ENCODE measurements at regions not wholly inside any gene's neighbourhood (a gene's known extent, or its start where the extent isn't known, plus 50 kb on each side); places are given as distances from the start of the nearest gene placed in this dataset.

- DNase-seq = no peak
These were observed 99.5 kb downstream of the KDM5D start for GRCh38 chrY:19644889-19645638.

- DNase-seq = no peak
These were observed 106.7 kb downstream of the KDM5D start for GRCh38 chrY:19637651-19638347.

GRCh38 chrY:19628926-19629325 is 115.6 kb downstream of the KDM5D start:
- DNase-seq = no peak

- DNase-seq = no peak
These were observed 122.1 kb downstream of the KDM5D start for GRCh38 chrY:19622392-19622791.

- DNase-seq = no peak
These were observed 122.8 kb downstream of the KDM5D start for GRCh38 chrY:19621756-19622155.

- DNase-seq = no peak
These were observed 143.4 kb downstream of the KDM5D start for GRCh38 chrY:19601113-19601512.

GRCh38 chrY:19600711-19601110 is 143.8 kb downstream of the KDM5D start:
- no peak for DNase-seq

GRCh38 chrY:19590235-19590634 is 154.3 kb downstream of the KDM5D start:
- DNase-seq = no peak

- no peak for DNase-seq
These were observed 154.9 kb downstream of the KDM5D start for GRCh38 chrY:19589664-19590063.

- DNase-seq = no peak
These were observed 157.2 kb downstream of the KDM5D start for GRCh38 chrY:19587311-19587710.

GRCh38 chrY:19580990-19581389 is 163.5 kb downstream of the KDM5D start:
- DNase-seq = peak; percentile 23

GRCh38 chrY:19578281-19578874 is 166.1 kb downstream of the KDM5D start:
- DNase-seq = no peak

GRCh38 chrY:19577250-19577649 is 167.3 kb downstream of the KDM5D start:
- DNase-seq = no peak

GRCh38 chrY:19574939-19575338 is 169.6 kb downstream of the KDM5D start:
- DNase-seq = no peak

- DNase-seq = no peak
These were observed 170.9 kb downstream of the KDM5D start for GRCh38 chrY:19573646-19574045.

GRCh38 chrY:19570999-19571398 is 173.5 kb downstream of the KDM5D start:
- DNase-seq = peak; percentile 19

GRCh38 chrY:19567943-19568342 is 176.6 kb downstream of the KDM5D start:
- DNase-seq = no peak

- DNase-seq = peak; percentile 88
These were observed 177.2 kb downstream of the KDM5D start for GRCh38 chrY:19567051-19567921.

GRCh38 chrY:19559161-19559560 is 185.4 kb downstream of the KDM5D start:
- DNase-seq = no peak

- no peak for DNase-seq
These were observed 194.7 kb downstream of the KDM5D start for GRCh38 chrY:19549671-19550466.

GRCh38 chrY:19541475-19542306 is 202.8 kb downstream of the KDM5D start:
- no peak for DNase-seq

Measured in CD4-positive, alpha-beta T cell treated with Interleukin-10 for 1 hour (primary cell).